ENCODE measurements at regions not wholly inside any gene's neighbourhood (a gene's known extent, or its start where the extent isn't known, plus 50 kb on each side); places are given as distances from the start of the nearest gene placed in this dataset.

DNA sequence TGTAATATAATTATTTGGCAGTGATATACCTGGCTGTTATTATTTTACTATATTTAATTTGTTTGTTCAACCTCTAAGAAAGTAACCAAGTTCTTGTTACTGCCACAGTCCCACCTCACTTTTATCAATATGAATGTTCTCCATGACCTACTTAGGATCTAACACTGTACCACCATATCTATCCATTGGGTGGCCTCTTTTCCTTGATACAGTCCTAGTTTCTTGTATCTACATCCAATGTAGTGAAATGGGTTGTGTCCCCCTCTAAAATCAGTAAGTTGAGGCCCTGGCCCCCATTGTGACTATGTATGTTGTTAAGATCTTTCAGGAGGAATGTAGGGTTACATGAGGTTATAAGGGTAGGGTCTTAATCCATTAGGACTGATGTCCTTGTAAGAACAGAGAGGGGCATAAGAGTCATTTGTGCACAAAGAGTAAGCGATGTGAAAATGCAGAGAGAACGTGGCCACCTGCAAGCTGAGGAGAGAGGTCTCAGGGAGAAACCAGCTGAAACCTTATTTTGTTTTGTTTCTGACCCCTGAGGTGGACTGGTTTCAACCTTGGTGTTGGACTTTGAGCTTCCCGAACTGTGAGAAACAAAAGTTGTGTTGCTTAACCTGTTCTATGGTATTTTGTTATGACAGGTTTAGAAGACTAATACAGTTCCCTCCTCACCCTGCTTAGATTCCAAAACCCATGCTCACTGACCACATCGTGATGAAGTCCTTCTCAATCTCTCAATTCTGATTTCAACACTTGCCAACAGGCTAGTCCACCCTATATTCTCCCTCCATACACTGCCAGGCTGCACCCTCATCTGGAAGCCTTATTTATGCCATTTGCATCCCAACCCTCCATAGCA, 387.3 kb upstream of the EPHA7 start:
- Histone ChIP-seq H3K27me3 (ENCODE audit: control insufficient read depth in 5 of 5, insufficient read depth in 4 of 5, low read length in 5 of 5) (no peaks in the 10 kb centered on the region), H3K4me3 (ENCODE audit: low read depth in 1 of 5, low read length in 5 of 5) (no peak overlapping the region), H3K9me3 (ENCODE audit: control insufficient read depth in 5 of 5, low read length in 5 of 5) (no peaks in the 10 kb centered on the region), H3K4me1 (ENCODE audit: control insufficient read depth in 5 of 5, insufficient read depth in 5 of 5, low read length in 5 of 5) (no peaks in the 10 kb centered on the region), H3K27ac (ENCODE audit: low read depth, low read length) (no peak overlapping the region), H3K9ac (ENCODE audit: low read length in 5 of 5) (no peak overlapping the region), H3K36me3 (ENCODE audit: control insufficient read depth in 5 of 5, insufficient read depth in 5 of 5, low read length in 5 of 5) (no peaks in the 10 kb centered on the region)

DNA sequence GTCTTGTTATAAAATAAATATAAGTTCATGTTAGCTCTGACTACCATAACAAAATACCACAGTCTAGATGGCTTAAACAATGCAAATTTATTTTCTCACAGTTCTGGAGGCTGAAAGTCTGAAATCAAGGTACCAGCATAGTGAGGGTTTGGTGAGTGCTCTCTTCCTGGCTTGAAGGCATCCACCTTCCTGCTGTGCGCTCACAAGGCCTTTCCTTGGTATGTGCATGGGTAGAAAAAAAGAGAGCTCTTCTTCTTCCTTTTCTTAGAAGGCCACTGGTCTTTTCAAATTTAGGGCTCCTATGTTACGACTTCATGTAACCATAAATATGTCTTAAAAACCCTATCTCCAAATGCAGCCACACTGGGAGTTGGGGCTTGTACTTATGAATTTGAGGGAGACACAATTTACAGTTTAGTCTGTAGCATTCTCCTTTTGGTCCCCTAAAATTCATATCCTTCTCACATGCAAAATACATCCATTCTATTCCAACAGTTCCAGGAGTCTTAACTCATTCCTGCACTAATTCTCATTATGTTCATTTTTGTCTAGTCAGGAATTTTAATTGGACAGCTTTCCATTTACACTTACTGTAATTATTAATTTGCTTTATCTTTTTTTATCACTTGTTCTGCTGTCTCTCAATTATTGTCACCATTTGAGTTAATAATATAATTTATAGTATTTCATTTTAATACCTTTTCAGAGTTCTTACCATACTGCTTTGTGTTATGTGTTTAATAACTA, 381.9 kb upstream of the EPHA7 start:
- no peak overlapping the region for H3K9ac ChIP-seq (ENCODE audit: low read length in 5 of 5)
- H3K27me3 ChIP-seq (ENCODE audit: control insufficient read depth in 5 of 5, insufficient read depth in 4 of 5, low read length in 5 of 5), result no peaks in the 10 kb centered on the region
- no peak overlapping the region for H3K4me3 ChIP-seq (ENCODE audit: low read depth in 1 of 5, low read length in 5 of 5)
- H3K36me3 ChIP-seq (ENCODE audit: control insufficient read depth in 5 of 5, insufficient read depth in 5 of 5, low read length in 5 of 5), result no peaks in the 10 kb centered on the region
- peaks cover 0 to 9% (median 0%) of the 10 kb centered on the region in 5 donors for H3K4me1 ChIP-seq (ENCODE audit: control insufficient read depth in 5 of 5, insufficient read depth in 5 of 5, low read length in 5 of 5)
- no peaks in the 10 kb centered on the region for H3K9me3 ChIP-seq (ENCODE audit: control insufficient read depth in 5 of 5, low read length in 5 of 5)
- no peak overlapping the region for H3K27ac ChIP-seq (ENCODE audit: low read depth, low read length)

DNA sequence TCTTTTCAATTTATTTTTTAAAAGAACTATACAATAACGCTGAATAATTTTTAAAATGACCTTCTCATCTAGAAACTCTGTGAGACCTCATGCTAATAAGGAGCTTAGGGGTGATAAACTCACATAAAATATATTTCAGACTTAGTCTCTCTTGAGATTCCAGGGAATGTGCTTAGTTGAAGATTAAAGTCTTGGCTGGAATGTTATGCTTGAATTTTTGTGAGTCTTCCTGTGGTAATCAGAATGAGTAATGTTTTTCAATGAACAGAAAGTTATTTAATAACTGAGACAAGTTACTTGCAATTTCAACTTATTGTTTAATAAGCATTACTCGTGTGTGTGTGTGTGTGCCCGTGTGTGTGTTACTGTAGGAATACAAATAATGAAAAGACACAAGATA, 379.9 kb upstream of the EPHA7 start:
- Histone ChIP-seq H3K27ac (ENCODE audit: low read depth, low read length) (no peak overlapping the region), H3K4me3 (ENCODE audit: low read depth in 1 of 5, low read length in 5 of 5) (no peak overlapping the region), H3K36me3 (ENCODE audit: control insufficient read depth in 5 of 5, insufficient read depth in 5 of 5, low read length in 5 of 5) (no peaks in the 10 kb centered on the region), H3K9me3 (ENCODE audit: control insufficient read depth in 5 of 5, low read length in 5 of 5) (no peaks in the 10 kb centered on the region), H3K9ac (ENCODE audit: low read length in 5 of 5) (no peak overlapping the region), H3K4me1 (ENCODE audit: control insufficient read depth in 5 of 5, insufficient read depth in 5 of 5, low read length in 5 of 5) (peaks cover 0 to 9% (median 0%) of the 10 kb centered on the region in 5 donors), H3K27me3 (ENCODE audit: control insufficient read depth in 5 of 5, insufficient read depth in 4 of 5, low read length in 5 of 5) (no peaks in the 10 kb centered on the region)

DNA sequence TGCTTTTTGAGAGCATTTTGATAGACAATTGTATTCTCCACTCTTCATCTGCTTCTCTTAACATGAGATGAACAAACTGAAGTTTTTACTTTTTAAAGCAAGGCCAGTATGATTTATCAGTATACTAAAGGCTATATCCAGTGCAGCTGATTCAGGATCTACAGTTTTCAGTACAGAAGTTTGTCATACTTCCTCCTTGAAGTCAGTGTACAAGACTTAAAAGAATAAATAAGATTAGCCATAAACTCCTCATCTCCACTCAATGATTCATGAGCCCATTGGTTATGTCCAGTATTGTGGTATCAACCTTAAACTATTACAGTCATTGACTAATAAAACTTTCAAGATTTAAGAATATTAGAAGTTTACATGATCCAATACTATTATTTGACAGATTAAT, 374.8 kb upstream of the EPHA7 start:
- no peak overlapping the region for H3K27ac ChIP-seq (ENCODE audit: low read depth, low read length)
- H3K36me3 ChIP-seq (ENCODE audit: control insufficient read depth in 5 of 5, insufficient read depth in 5 of 5, low read length in 5 of 5), result no peaks in the 10 kb centered on the region
- H3K4me3 ChIP-seq (ENCODE audit: low read depth in 1 of 5, low read length in 5 of 5), result no peak overlapping the region
- H3K4me1 ChIP-seq (ENCODE audit: control insufficient read depth in 5 of 5, insufficient read depth in 5 of 5, low read length in 5 of 5), result peaks cover 0 to 4% (median 0%) of the 10 kb centered on the region in 5 donors
- no peaks in the 10 kb centered on the region for H3K9me3 ChIP-seq (ENCODE audit: control insufficient read depth in 5 of 5, low read length in 5 of 5)
- no peak overlapping the region for H3K9ac ChIP-seq (ENCODE audit: low read length in 5 of 5)
- no peaks in the 10 kb centered on the region for H3K27me3 ChIP-seq (ENCODE audit: control insufficient read depth in 5 of 5, insufficient read depth in 4 of 5, low read length in 5 of 5)

DNA sequence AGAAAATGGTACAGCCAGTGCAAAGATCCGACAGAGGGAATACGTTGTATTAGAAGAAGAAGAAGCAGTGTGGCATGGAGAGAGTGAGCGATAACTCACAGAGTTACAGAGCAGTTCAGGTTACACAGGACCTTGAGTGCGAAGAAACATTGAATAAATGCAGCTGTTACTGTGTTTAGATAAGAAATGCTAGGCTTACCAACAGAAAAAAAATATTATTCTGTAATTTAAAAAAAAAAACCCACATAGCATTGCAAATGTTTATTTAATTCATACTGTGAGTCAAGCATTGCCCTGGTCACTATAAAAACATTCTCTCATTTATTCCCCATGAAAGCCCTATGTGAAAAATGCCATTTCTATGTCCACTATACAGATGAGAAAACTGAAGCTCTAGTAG, 373.4 kb upstream of the EPHA7 start:
- Histone ChIP-seq H3K9ac (ENCODE audit: low read length in 5 of 5) (no peak overlapping the region), H3K36me3 (ENCODE audit: control insufficient read depth in 5 of 5, insufficient read depth in 5 of 5, low read length in 5 of 5) (no peaks in the 10 kb centered on the region), H3K27ac (ENCODE audit: low read depth, low read length) (no peak overlapping the region), H3K27me3 (ENCODE audit: control insufficient read depth in 5 of 5, insufficient read depth in 4 of 5, low read length in 5 of 5) (no peaks in the 10 kb centered on the region), H3K4me1 (ENCODE audit: control insufficient read depth in 5 of 5, insufficient read depth in 5 of 5, low read length in 5 of 5) (no peaks in the 10 kb centered on the region), H3K4me3 (ENCODE audit: low read depth in 1 of 5, low read length in 5 of 5) (no peak overlapping the region), H3K9me3 (ENCODE audit: control insufficient read depth in 5 of 5, low read length in 5 of 5) (no peaks in the 10 kb centered on the region)

DNA sequence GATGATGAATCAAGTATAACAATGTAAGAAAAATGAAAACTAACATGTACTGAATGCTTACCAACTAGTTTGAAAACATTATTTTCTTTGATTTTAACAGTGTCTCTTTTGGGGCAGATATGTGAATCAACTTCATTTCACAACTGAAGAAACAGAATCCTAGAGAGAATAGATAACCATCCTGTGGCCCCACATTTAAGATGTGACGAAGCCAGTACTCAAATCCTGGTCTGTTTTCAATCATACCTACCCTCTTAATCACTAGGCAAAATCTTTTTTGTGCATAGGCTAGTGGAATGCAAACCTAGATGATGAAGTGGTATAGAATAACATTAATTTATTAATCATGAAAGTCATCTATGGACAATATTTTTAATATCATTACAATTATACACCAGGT, 371.6 kb upstream of the EPHA7 start:
- Histone ChIP-seq H3K27me3 (ENCODE audit: control insufficient read depth in 5 of 5, insufficient read depth in 4 of 5, low read length in 5 of 5) (no peaks in the 10 kb centered on the region), H3K4me1 (ENCODE audit: control insufficient read depth in 5 of 5, insufficient read depth in 5 of 5, low read length in 5 of 5) (peaks cover 0 to 6% (median 2%) of the 10 kb centered on the region in 5 donors), H3K36me3 (ENCODE audit: control insufficient read depth in 5 of 5, insufficient read depth in 5 of 5, low read length in 5 of 5) (no peaks in the 10 kb centered on the region), H3K9ac (ENCODE audit: low read length in 5 of 5) (no peak overlapping the region), H3K4me3 (ENCODE audit: low read depth in 1 of 5, low read length in 5 of 5) (no peak overlapping the region), H3K27ac (ENCODE audit: low read depth, low read length) (no peak overlapping the region), H3K9me3 (ENCODE audit: control insufficient read depth in 5 of 5, low read length in 5 of 5) (no peaks in the 10 kb centered on the region)

DNA sequence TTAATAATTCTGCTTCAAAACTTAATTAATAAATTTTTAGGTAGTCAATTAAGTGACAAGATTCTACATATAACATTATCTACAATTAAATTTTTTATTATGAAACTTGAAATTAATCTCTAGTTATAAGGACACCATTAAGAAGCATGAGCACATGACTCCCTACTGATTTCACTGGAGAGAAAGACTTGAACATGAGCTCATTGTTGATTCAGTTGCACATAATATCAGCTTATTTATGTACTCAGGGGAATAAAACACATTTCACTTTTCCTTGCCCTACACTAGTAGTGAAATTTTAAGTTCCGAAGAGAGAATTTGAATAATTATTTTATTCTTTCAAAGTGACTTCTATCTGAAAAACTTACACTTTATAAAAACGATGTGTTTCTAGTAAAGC, 370.2 kb upstream of the EPHA7 start:
- H3K4me3 ChIP-seq (ENCODE audit: low read depth in 1 of 5, low read length in 5 of 5), result no peak overlapping the region
- H3K9me3 ChIP-seq (ENCODE audit: control insufficient read depth in 5 of 5, low read length in 5 of 5), result no peaks in the 10 kb centered on the region
- no peaks in the 10 kb centered on the region for H3K27me3 ChIP-seq (ENCODE audit: control insufficient read depth in 5 of 5, insufficient read depth in 4 of 5, low read length in 5 of 5)
- no peak overlapping the region for H3K27ac ChIP-seq (ENCODE audit: low read depth, low read length)
- no peaks in the 10 kb centered on the region for H3K36me3 ChIP-seq (ENCODE audit: control insufficient read depth in 5 of 5, insufficient read depth in 5 of 5, low read length in 5 of 5)
- no peak overlapping the region for H3K9ac ChIP-seq (ENCODE audit: low read length in 5 of 5)
- H3K4me1 ChIP-seq (ENCODE audit: control insufficient read depth in 5 of 5, insufficient read depth in 5 of 5, low read length in 5 of 5), result peaks cover 0 to 13% (median 2%) of the 10 kb centered on the region in 5 donors

DNA sequence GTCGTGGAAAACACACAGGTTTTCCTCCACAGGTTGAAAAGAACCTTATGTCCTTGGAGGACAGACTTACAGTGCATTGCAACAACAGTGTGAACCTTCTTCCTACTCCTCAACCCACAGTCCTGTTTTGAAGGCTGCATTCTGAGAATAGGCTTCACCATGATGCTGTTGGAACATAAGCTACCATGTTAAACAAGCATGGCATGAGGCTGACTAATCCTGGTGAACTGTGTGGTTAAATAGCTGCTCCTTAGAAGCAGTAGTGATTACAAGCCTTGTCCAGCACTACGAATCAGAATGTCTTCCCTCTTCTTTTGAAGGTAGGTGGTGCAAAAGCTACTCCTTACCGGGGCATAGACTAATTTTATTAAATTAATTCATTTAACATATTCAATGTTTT, 368.5 kb upstream of the EPHA7 start:
- H3K9me3 ChIP-seq (ENCODE audit: control insufficient read depth in 5 of 5, low read length in 5 of 5), result no peaks in the 10 kb centered on the region
- H3K27me3 ChIP-seq (ENCODE audit: control insufficient read depth in 5 of 5, insufficient read depth in 4 of 5, low read length in 5 of 5), result no peaks in the 10 kb centered on the region
- H3K27ac ChIP-seq (ENCODE audit: low read depth, low read length), result no peak overlapping the region
- H3K36me3 ChIP-seq (ENCODE audit: control insufficient read depth in 5 of 5, insufficient read depth in 5 of 5, low read length in 5 of 5), result no peaks in the 10 kb centered on the region
- H3K4me1 ChIP-seq (ENCODE audit: control insufficient read depth in 5 of 5, insufficient read depth in 5 of 5, low read length in 5 of 5), result peaks cover 0 to 17% (median 2%) of the 10 kb centered on the region in 5 donors
- H3K9ac ChIP-seq (ENCODE audit: low read length in 5 of 5), result no peak overlapping the region
- no peak overlapping the region for H3K4me3 ChIP-seq (ENCODE audit: low read depth in 1 of 5, low read length in 5 of 5)

DNA sequence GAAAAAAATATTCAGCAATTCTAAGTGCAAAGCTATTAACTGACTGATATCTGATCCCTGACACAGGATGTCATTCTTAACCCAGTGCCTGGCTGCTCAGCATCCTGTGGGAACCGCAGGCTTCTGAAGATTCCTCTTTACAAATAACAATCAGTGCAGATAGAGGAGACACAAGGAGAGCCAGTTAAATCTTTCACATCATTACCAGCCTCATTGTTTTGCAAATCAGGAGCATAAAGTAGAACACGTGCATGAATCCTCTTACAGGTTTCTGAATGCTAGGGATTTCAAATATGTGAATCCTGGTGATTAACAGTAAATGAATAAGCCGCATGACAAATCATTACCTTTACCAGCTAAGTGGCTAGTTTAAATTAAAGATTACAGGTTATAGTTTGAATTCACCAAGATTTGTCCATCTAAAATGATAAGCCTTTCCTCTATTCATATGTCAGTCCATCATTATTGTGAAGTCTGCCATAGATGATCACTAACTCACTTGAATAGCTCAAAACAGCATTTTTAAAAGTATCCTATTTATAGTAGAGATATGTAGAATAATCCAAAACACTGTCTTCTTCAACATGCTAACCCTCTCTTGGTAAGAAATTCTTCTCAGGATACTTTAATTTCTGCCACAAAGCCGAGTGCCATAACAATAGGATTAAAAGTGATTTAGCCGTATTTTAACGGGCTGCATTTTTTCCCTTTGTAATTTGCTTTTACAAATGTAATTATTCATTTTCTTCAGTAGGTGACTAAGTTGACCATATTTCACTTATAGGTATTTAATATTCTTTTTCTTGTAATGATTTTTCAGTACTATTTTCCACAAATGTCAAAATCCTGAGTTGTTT, 367.3 kb upstream of the EPHA7 start:
- Histone ChIP-seq H3K27ac (ENCODE audit: low read depth, low read length) (no peak overlapping the region), H3K9ac (ENCODE audit: low read length in 5 of 5) (no peak overlapping the region), H3K9me3 (ENCODE audit: control insufficient read depth in 5 of 5, low read length in 5 of 5) (no peaks in the 10 kb centered on the region), H3K36me3 (ENCODE audit: control insufficient read depth in 5 of 5, insufficient read depth in 5 of 5, low read length in 5 of 5) (no peaks in the 10 kb centered on the region), H3K4me3 (ENCODE audit: low read depth in 1 of 5, low read length in 5 of 5) (no peak overlapping the region), H3K4me1 (ENCODE audit: control insufficient read depth in 5 of 5, insufficient read depth in 5 of 5, low read length in 5 of 5) (peaks cover 0 to 17% (median 2%) of the 10 kb centered on the region in 5 donors), H3K27me3 (ENCODE audit: control insufficient read depth in 5 of 5, insufficient read depth in 4 of 5, low read length in 5 of 5) (no peaks in the 10 kb centered on the region)
